ENCODE measurements at regions not wholly inside any gene's neighbourhood (a gene's known extent, or its start where the extent isn't known, plus 50 kb on each side); places are given as distances from the start of the nearest gene placed in this dataset.

GRCh38 chr9:82184524-82184923 is 196.0 kb downstream of the SPATA31D1 start:
- TF ChIP-seq CTCF (IDR thresholded peaks at IDR 0.05; ENCODE audit: borderline replicate concordance, extremely low read depth, low read length, poor library complexity, severe bottlenecking), result no peak
- no peak for TF ChIP-seq EZH2 (IDR thresholded peaks at IDR 0.05; ENCODE audit: borderline replicate concordance, low read depth, low read length, severe bottlenecking)
